ENCODE measurements at regions not wholly inside any gene's neighbourhood (a gene's known extent, or its start where the extent isn't known, plus 50 kb on each side); places are given as distances from the start of the nearest gene placed in this dataset.
"Not testable (repeated sequence)": the region's sequence is repeated elsewhere in the genome, so short reads cannot be mapped to it uniquely, and the experiment has no call there.

GRCh38 chr14:29410581-29410980, 517.1 kb downstream of the PRKD1 start:
- H3K4me3 ChIP-seq (ENCODE audit: control insufficient read depth, low read depth, low read length) = no peak overlapping the region
- no peak for TF ChIP-seq CTCF (IDR thresholded peaks at IDR 0.05; ENCODE audit: control insufficient read depth, insufficient read depth, low read depth, low read length, missing control alignments)
- no peak for DNase-seq (ENCODE audit: low read depth)

- not testable (repeated sequence) for DNase-seq (ENCODE audit: low read depth)
Observed at GRCh38 chr14:29414931-29415330, 512.7 kb downstream of the PRKD1 start.

GRCh38 chr14:29419736-29420135, 507.9 kb downstream of the PRKD1 start:
- DNase-seq (ENCODE audit: low read depth) = no peak

More at GRCh38 chr14:29414931-29415330, 512.7 kb downstream of the PRKD1 start:
- H3K4me3 ChIP-seq (ENCODE audit: control insufficient read depth, low read depth, low read length) = not testable (repeated sequence)

GRCh38 chr14:29421156-29421728, 506.4 kb downstream of the PRKD1 start:
- no peak for DNase-seq (ENCODE audit: low read depth)
- no peak for TF ChIP-seq CTCF (IDR thresholded peaks at IDR 0.05; ENCODE audit: control insufficient read depth, insufficient read depth, low read depth, low read length, missing control alignments)
- no peak overlapping the region for H3K4me3 ChIP-seq (ENCODE audit: control insufficient read depth, low read depth, low read length)

More at GRCh38 chr14:29419736-29420135, 507.9 kb downstream of the PRKD1 start:
- no peak for TF ChIP-seq CTCF (IDR thresholded peaks at IDR 0.05; ENCODE audit: control insufficient read depth, insufficient read depth, low read depth, low read length, missing control alignments)
- no peak overlapping the region for H3K4me3 ChIP-seq (ENCODE audit: control insufficient read depth, low read depth, low read length)

- H3K4me3 ChIP-seq (ENCODE audit: control insufficient read depth, low read depth, low read length) = no peak overlapping the region
- DNase-seq (ENCODE audit: low read depth) = no peak
- TF ChIP-seq CTCF (IDR thresholded peaks at IDR 0.05; ENCODE audit: control insufficient read depth, insufficient read depth, low read depth, low read length, missing control alignments) = no peak
Observed at GRCh38 chr14:29425705-29426482, 501.8 kb downstream of the PRKD1 start.

GRCh38 chr14:29442696-29443095, 485.0 kb downstream of the PRKD1 start:
- DNase-seq (ENCODE audit: low read depth) = peak; percentile 18
- no peak for TF ChIP-seq CTCF (IDR thresholded peaks at IDR 0.05; ENCODE audit: control insufficient read depth, insufficient read depth, low read depth, low read length, missing control alignments)

GRCh38 chr14:29444216-29444615, 483.4 kb downstream of the PRKD1 start:
- H3K4me3 ChIP-seq (ENCODE audit: control insufficient read depth, low read depth, low read length) = no peak overlapping the region
- no peak for DNase-seq (ENCODE audit: low read depth)
- TF ChIP-seq CTCF (IDR thresholded peaks at IDR 0.05; ENCODE audit: control insufficient read depth, insufficient read depth, low read depth, low read length, missing control alignments) = no peak

More at GRCh38 chr14:29442696-29443095, 485.0 kb downstream of the PRKD1 start:
- no peak overlapping the region for H3K4me3 ChIP-seq (ENCODE audit: control insufficient read depth, low read depth, low read length)
